PC-3 (cell line): ENCODE measurements at regions not wholly inside any gene's neighbourhood (a gene's known extent, or its start where the extent isn't known, plus 50 kb on each side); places are given as distances from the start of the nearest gene placed in this dataset.

Experiments
- ATAC-seq: fragments of 200-7000 bp; cut with Tn5 transposase; 2 replicates; pipeline ENCODE4 v1.9.1; 2020; ENCODE audit warnings: mild to moderate bottlenecking, moderate library complexity
- BruUV-seq: library from RNA; stranded (reverse); fragments of 400-500 nt; replicated peaks from 2 replicates; lab custom pipeline; 2021; lab: Mats Ljungman, UMichigan
- CTCF ChIA-PET: fragments of 300-600 bp; sonication (Branson Sonifier 250); formaldehyde crosslinking; loops from one replicate; lab custom pipeline; 2022; ENCODE audit warnings: antibody characterized with exemption; lab: Charles Lee
- POLR2A ChIA-PET: fragments of 300-600 bp; sonication (Branson Sonifier 250); formaldehyde crosslinking; loops from one replicate; lab custom pipeline; 2022; ENCODE audit warnings: antibody characterized with exemption; ENCODE audit not compliant: unreplicated experiment; lab: Charles Lee
- DNase-seq: peaks from one replicate; pipeline ENCODE4 v3.0.0-alpha.2; 2015
- H2AFZ ChIP-seq: fragments of 300-600 bp; sonication (generic); 2 replicates; pipeline ENCODE4 v1.6.0; 2016; ENCODE audit warnings: antibody characterized with exemption, low read length
- H3F3A ChIP-seq: fragments of 300-600 bp; sonication (generic); one replicate; pipeline ENCODE4 v1.6.0; 2017; ENCODE audit warnings: antibody characterized with exemption, low read length, control low read depth, mild to moderate bottlenecking; ENCODE audit not compliant: unreplicated experiment
- H3K27ac ChIP-seq: fragments of 300-600 bp; sonication (generic); 2 replicates; pipeline ENCODE4 v1.5.1; 2016; ENCODE audit warnings: mild to moderate bottlenecking, low read length
- H3K27me3 ChIP-seq: fragments of 300-600 bp; sonication (generic); 2 replicates; pipeline ENCODE4 v1.6.1; 2016; ENCODE audit warnings: low read length, mixed read lengths
- H3K36me3 ChIP-seq: fragments of 300-600 bp; sonication (generic); 2 replicates; pipeline ENCODE4 v1.6.1; 2016; ENCODE audit warnings: low read depth, mixed run types, low read length, mixed read lengths
- H3K4me1 ChIP-seq: fragments of 300-600 bp; sonication (generic); 2 replicates; pipeline ENCODE4 v1.5.1; 2016; ENCODE audit warnings: low read length; ENCODE audit not compliant: insufficient read depth
- H3K4me2 ChIP-seq: fragments of 300-600 bp; sonication (generic); 2 replicates; pipeline ENCODE4 v1.6.0; 2016; ENCODE audit warnings: low read length
- H3K4me3 ChIP-seq: fragments of 300-600 bp; sonication (generic); 2 replicates; pipeline ENCODE4 v1.5.1; 2016; ENCODE audit warnings: mild to moderate bottlenecking, low read length, mixed read lengths
- H3K79me2 ChIP-seq: fragments of 300-600 bp; sonication (generic); 2 replicates; pipeline ENCODE4 v1.6.1; 2017; ENCODE audit warnings: low read length, mixed read lengths
- H3K9ac ChIP-seq: fragments of 300-600 bp; sonication (generic); 2 replicates; pipeline ENCODE4 v1.6.0; 2016; ENCODE audit warnings: mild to moderate bottlenecking, low read length
- H3K9me2 ChIP-seq: fragments of 300-600 bp; sonication (generic); replicated peaks from 2 replicates; pipeline ENCODE4 v1.6.1; 2016; ENCODE audit warnings: mixed run types, low read length, mixed read lengths
- H3K9me3 ChIP-seq: fragments of 300-600 bp; sonication (generic); 2 replicates; pipeline ENCODE4 v1.6.1; 2016; ENCODE audit warnings: low read length, mixed read lengths
- H4K20me1 ChIP-seq: fragments of 300-600 bp; sonication (generic); 2 replicates; pipeline ENCODE4 v1.6.1; 2016; ENCODE audit warnings: low read length, mixed read lengths
- EZH2 ChIP-seq: fragments of 300-600 bp; sonication (generic); IDR thresholded peaks from one replicate; pipeline ENCODE4 v1.6.1; 2017; ENCODE audit warnings: antibody characterized with exemption, mild to moderate bottlenecking, low read length; ENCODE audit not compliant: unreplicated experiment
- EZH2phosphoT487 ChIP-seq: fragments of 300-600 bp; sonication (generic); IDR thresholded peaks from 2 replicates; pipeline ENCODE4 v1.6.1; 2018; ENCODE audit warnings: mild to moderate bottlenecking, antibody characterized with exemption, low read length, borderline replicate concordance
- intact Hi-C: fragments of 100-400 bp; cut with micrococcal nuclease; formaldehyde crosslinking; loops from 2 replicates; pipeline ENCODE4 v1.9.0; 2023
- TF ChIP-seq, protein P1 (sequence below): fragments of 300-600 bp; sonication (generic); conservative IDR thresholded peaks from 2 replicates; pipeline ENCODE4 v1.5.1; 2017; ENCODE audit warnings: antibody characterized with exemption, low read depth, mild to moderate bottlenecking, low read length

GRCh38 chrX:110847334-110847733 lies 51.7 kb upstream of the CHRDL1 start:
- Histone ChIP-seq H3K79me2 (no peaks in the 10 kb centered on the region), H3K4me3 (no peak overlapping the region), H3K27ac (no peak overlapping the region), H3K36me3 (no peaks in the 10 kb centered on the region), H3K9me3 (no peaks in the 10 kb centered on the region), H3K9me2 (no peaks in the 10 kb centered on the region), H3K4me1 (no peaks in the 10 kb centered on the region), H3F3A (no peaks in the 10 kb centered on the region), H4K20me1 (no peaks in the 10 kb centered on the region), H2AFZ (no peak overlapping the region), H3K27me3 (no peaks in the 10 kb centered on the region), H3K4me2 (no peak overlapping the region), H3K9ac (no peak overlapping the region)
- CTCF ChIA-PET = interaction anchor here (0.8 kb wide), 2 partner anchors 10 to 253 kb away, joined by 3 read pairs; no protein-coding TSS in a partner anchor
- POLR2A ChIA-PET = interaction anchor here (0.7 kb wide), 1 partner anchor 33 kb away, joined by 4 read pairs; no protein-coding TSS in a partner anchor
- intact Hi-C loops = loop anchor here (1.0 kb wide), 1 partner anchor 397 kb away; no protein-coding TSS in a partner anchor
- ATAC-seq (peak; percentile 79), DNase-seq (peak; percentile 78)
- no peak for TF ChIP-seq EZH2
- TF ChIP-seq EZH2phosphoT487 = no peak
- TF ChIP-seq, protein P1, sequence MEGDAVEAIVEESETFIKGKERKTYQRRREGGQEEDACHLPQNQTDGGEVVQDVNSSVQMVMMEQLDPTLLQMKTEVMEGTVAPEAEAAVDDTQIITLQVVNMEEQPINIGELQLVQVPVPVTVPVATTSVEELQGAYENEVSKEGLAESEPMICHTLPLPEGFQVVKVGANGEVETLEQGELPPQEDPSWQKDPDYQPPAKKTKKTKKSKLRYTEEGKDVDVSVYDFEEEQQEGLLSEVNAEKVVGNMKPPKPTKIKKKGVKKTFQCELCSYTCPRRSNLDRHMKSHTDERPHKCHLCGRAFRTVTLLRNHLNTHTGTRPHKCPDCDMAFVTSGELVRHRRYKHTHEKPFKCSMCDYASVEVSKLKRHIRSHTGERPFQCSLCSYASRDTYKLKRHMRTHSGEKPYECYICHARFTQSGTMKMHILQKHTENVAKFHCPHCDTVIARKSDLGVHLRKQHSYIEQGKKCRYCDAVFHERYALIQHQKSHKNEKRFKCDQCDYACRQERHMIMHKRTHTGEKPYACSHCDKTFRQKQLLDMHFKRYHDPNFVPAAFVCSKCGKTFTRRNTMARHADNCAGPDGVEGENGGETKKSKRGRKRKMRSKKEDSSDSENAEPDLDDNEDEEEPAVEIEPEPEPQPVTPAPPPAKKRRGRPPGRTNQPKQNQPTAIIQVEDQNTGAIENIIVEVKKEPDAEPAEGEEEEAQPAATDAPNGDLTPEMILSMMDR = peak; percentile 70
- BruUV-seq = no TSS peak

DNA sequence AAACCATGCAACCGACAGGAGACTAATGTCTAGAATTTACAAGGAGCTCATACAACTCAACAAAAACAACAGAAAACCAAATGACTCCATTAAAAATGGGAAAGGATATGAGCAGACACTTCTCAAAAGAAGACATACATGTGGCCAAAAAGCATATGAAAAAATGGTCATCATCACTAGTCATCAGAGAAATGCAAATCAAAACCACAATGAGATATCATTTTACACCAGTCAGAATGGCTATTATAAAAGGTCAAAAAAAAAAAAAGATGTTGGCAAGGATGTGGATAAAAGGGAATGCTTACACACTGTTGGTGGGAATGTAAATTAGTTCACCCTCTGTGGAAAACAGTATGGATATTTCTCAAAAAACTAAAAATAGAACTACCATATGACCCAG lies 50.5 kb upstream of the CHRDL1 start:
- H3K9me2 ChIP-seq = no peaks in the 10 kb centered on the region
- no peaks in the 10 kb centered on the region for H4K20me1 ChIP-seq
- no peaks in the 10 kb centered on the region for H3F3A ChIP-seq
- no peak overlapping the region for H3K4me2 ChIP-seq
- ATAC-seq = no peak
- ChIA-PET POLR2A (no interaction called here), CTCF (no interaction called here)
- H3K4me3 ChIP-seq = no peak overlapping the region
- no peaks in the 10 kb centered on the region for H3K36me3 ChIP-seq
- no peak overlapping the region for H3K27ac ChIP-seq
- TF ChIP-seq EZH2phosphoT487 (no peak), EZH2 (no peak)
- TF ChIP-seq, protein P1 = no peak
- H3K4me1 ChIP-seq = no peaks in the 10 kb centered on the region
- intact Hi-C loops = no loop called here
- no peaks in the 10 kb centered on the region for H3K79me2 ChIP-seq
- DNase-seq = no peak
- no peaks in the 10 kb centered on the region for H3K9me3 ChIP-seq
- H2AFZ ChIP-seq = no peak overlapping the region
- H3K9ac ChIP-seq = no peak overlapping the region
- no peaks in the 10 kb centered on the region for H3K27me3 ChIP-seq
- no TSS peak for BruUV-seq
